MM.1S (cell line): ENCODE measurements at regions not wholly inside any gene's neighbourhood (a gene's known extent, or its start where the extent isn't known, plus 50 kb on each side); places are given as distances from the start of the nearest gene placed in this dataset.

Experiments used
- EZH2 ChIP-seq: fragments of 300-600 bp; sonication (generic); optimal IDR thresholded peaks from 2 replicates; pipeline ENCODE3; 2017; ENCODE audit warnings: low read depth, mild to moderate bottlenecking, antibody characterized with exemption, low read length, mixed read lengths
- TF ChIP-seq, protein P1 (sequence below): fragments of 300-600 bp; sonication (generic); IDR thresholded peaks from 2 replicates; pipeline ENCODE4 v1.5.1; 2016; ENCODE audit warnings: antibody characterized with exemption, low read length, mixed read lengths

DNA sequence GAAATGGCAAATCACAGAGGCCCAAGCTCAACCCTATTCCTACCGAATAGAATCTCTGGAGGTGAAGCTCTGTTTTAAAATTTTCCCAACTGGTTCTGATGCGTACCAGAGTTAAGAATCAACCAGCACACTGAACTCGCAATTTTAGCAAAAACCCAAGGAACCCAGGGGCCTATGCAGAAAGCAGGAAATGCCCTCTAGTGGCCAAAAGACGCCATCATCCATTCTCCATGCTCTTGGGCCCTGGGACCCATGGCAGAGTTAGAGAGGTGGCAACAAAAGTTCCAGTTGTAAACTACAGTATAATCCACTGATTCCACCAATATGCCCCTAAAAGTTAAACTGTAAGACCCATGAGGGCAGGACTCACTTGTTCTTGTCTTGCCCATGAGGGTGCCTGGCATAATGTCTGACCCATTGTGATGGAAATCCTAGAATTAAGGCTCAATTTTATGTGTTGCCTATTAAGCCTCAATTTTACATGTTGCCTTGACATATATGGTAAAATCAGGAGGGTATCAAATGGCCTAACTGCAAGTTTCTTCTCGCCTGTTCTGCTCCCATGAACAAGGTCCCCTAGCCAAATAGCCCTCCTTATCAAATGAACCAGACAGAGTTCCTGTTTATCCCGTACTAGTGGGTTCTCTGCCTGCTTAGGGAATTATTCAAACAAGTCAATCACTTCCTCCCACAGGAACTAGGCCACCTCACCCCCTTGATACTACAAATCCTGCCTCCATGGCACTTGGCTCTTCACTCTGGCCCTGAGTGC is 137.5 kb upstream of the CPM start:
- TF ChIP-seq, protein P1, sequence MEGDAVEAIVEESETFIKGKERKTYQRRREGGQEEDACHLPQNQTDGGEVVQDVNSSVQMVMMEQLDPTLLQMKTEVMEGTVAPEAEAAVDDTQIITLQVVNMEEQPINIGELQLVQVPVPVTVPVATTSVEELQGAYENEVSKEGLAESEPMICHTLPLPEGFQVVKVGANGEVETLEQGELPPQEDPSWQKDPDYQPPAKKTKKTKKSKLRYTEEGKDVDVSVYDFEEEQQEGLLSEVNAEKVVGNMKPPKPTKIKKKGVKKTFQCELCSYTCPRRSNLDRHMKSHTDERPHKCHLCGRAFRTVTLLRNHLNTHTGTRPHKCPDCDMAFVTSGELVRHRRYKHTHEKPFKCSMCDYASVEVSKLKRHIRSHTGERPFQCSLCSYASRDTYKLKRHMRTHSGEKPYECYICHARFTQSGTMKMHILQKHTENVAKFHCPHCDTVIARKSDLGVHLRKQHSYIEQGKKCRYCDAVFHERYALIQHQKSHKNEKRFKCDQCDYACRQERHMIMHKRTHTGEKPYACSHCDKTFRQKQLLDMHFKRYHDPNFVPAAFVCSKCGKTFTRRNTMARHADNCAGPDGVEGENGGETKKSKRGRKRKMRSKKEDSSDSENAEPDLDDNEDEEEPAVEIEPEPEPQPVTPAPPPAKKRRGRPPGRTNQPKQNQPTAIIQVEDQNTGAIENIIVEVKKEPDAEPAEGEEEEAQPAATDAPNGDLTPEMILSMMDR = peak; percentile 95
- TF ChIP-seq EZH2 = no peak
